SK-N-SH treated with all-trans-retinoic acid at 6 μM for 48 hours (cell line): ENCODE measurements at regions not wholly inside any gene's neighbourhood (a gene's known extent, or its start where the extent isn't known, plus 50 kb on each side); places are given as distances from the start of the nearest gene placed in this dataset.

Source experiments
- BACH2 ChIP-seq: fragments of 250-450 bp; sonication (Bioruptor Pico); IDR thresholded peaks from 2 replicates; pipeline ENCODE4 v1.9.0; 2021; ENCODE audit warnings: mild to moderate bottlenecking, borderline replicate concordance
- CSDC2 ChIP-seq: fragments of 250-450 bp; sonication (Bioruptor Pico); IDR thresholded peaks from 2 replicates; pipeline ENCODE4 v1.5.0; 2020; ENCODE audit warnings: mild to moderate bottlenecking, moderate library complexity
- SNAI2 ChIP-seq: fragments of 250-450 bp; sonication (Bioruptor Pico); IDR thresholded peaks from 2 replicates; pipeline ENCODE4 v1.5.0; 2020; ENCODE audit warnings: mild to moderate bottlenecking, moderate library complexity
- TCF4 ChIP-seq: fragments of 250-450 bp; sonication (Bioruptor Pico); IDR thresholded peaks from 2 replicates; pipeline ENCODE4 v1.8.0; 2021; ENCODE audit warnings: mild to moderate bottlenecking, moderate library complexity, borderline replicate concordance
- ZFP3 ChIP-seq: fragments of 250-450 bp; sonication (Bioruptor Pico); IDR thresholded peaks from 2 replicates; pipeline ENCODE4 v1.5.0; 2020; ENCODE audit warnings: mild to moderate bottlenecking, moderate library complexity
- TF ChIP-seq, protein P1 (sequence below): fragments of 250-450 bp; sonication (Bioruptor Pico); IDR thresholded peaks from 2 replicates; pipeline ENCODE4 v1.5.1; 2021; ENCODE audit warnings: mild to moderate bottlenecking, moderate library complexity
- TF ChIP-seq, protein P2 (sequence below): fragments of 250-450 bp; sonication (Bioruptor Pico); IDR thresholded peaks from 2 replicates; pipeline ENCODE4 v1.8.0; 2020; ENCODE audit warnings: mild to moderate bottlenecking, moderate library complexity, borderline replicate concordance

GRCh38 chr4:73001885-73002284 is 67.6 kb downstream of the COX18 start:
- no peak for TF ChIP-seq SNAI2
- no peak for TF ChIP-seq BACH2 (CRISPR knock-in tag)
- TF ChIP-seq, protein P1, sequence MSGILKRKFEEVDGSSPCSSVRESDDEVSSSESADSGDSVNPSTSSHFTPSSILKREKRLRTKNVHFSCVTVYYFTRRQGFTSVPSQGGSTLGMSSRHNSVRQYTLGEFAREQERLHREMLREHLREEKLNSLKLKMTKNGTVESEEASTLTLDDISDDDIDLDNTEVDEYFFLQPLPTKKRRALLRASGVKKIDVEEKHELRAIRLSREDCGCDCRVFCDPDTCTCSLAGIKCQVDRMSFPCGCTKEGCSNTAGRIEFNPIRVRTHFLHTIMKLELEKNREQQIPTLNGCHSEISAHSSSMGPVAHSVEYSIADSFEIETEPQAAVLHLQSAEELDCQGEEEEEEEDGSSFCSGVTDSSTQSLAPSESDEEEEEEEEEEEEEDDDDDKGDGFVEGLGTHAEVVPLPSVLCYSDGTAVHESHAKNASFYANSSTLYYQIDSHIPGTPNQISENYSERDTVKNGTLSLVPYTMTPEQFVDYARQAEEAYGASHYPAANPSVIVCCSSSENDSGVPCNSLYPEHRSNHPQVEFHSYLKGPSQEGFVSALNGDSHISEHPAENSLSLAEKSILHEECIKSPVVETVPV (CRISPR knock-in tag): no peak
- no peak for TF ChIP-seq CSDC2 (CRISPR knock-in tag)
- no peak for TF ChIP-seq ZFP3 (CRISPR knock-in tag)
- TF ChIP-seq, protein P2, sequence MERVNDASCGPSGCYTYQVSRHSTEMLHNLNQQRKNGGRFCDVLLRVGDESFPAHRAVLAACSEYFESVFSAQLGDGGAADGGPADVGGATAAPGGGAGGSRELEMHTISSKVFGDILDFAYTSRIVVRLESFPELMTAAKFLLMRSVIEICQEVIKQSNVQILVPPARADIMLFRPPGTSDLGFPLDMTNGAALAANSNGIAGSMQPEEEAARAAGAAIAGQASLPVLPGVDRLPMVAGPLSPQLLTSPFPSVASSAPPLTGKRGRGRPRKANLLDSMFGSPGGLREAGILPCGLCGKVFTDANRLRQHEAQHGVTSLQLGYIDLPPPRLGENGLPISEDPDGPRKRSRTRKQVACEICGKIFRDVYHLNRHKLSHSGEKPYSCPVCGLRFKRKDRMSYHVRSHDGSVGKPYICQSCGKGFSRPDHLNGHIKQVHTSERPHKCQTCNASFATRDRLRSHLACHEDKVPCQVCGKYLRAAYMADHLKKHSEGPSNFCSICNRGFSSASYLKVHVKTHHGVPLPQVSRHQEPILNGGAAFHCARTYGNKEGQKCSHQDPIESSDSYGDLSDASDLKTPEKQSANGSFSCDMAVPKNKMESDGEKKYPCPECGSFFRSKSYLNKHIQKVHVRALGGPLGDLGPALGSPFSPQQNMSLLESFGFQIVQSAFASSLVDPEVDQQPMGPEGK (CRISPR knock-in tag): no peak
- no peak for TF ChIP-seq TCF4 (CRISPR knock-in tag)
